NOMO-1 treated with DMSO at 0.1 percent for 48 hours (cell line): ENCODE measurements at regions not wholly inside any gene's neighbourhood (a gene's known extent, or its start where the extent isn't known, plus 50 kb on each side); places are given as distances from the start of the nearest gene placed in this dataset.
A peak's percentile ranks its signal among the peaks of the same experiment; 100 is the strongest.
"Not testable (repeated sequence)": the region's sequence is repeated elsewhere in the genome, so short reads cannot be mapped to it uniquely, and the experiment has no call there.

ENCODE experiments used
- DNase-seq: peaks from one replicate; lab custom pipeline; 2025; ENCODE audit not compliant: unreplicated experiment; lab: John Stamatoyannopoulos, UW

DNA sequence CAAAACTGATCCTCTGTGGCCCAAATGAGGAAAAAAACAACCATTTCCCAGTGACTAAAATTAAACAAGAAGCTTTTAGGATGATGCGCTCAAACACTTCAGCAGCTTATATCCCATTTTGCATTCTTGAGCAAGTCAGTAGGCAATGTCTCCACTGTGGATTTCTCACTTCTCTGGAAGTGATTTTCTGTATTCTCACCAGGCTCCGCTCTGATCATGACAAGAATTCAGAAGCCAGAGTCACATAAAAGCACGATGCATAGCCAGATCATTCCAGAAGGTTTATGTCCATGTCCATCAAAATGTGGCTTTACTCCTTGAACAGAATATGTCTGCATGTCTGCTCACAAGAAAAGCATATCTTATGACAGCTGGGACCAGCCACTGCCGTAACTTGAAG, 481.4 kb downstream of the ADRA2A start:
- no peak for DNase-seq

DNA sequence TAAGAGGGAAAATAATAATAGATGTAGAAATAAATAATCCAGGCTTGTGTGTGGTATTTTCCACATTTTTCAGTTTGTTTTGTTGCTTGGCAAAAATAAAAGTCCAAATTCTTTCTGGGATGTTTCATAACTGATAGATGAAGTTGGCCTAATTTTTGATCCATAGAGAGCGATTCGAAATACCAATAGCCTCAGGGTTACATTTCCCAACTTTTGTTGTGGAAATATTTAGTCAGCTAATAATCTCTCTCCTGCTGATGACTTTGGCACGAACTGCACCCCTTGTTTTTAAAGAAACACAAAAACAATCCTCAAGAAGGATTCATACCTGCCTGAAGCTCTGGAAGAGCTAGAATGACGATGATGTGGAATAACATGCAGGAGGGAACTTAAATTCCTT, 483.2 kb downstream of the ADRA2A start:
- no peak for DNase-seq

DNA sequence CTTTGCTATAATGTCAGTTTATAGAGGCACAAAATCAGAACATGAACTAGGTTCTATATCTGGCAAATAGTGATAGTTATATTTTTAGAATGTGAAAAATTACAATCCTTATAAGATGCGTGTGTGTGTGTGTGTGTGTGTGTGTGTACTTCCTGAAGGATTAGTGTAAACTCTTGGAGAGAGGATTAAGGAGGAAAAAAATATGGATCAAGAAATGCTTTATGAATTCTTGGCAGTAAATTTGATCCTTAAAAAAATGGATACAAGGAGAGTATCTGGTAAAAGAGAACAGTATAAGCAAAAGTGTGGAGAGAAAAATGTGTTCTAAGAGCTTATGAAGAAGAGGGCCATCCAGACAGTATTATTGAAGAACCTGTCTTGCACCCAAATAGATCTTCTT, 484.3 kb downstream of the ADRA2A start:
- no peak for DNase-seq

- no peak for DNase-seq
These were observed 488.7 kb downstream of the ADRA2A start for GRCh38 chr10:111565542-111565941.

GRCh38 chr10:111578076-111578475, 501.2 kb downstream of the ADRA2A start:
- no peak for DNase-seq

GRCh38 chr10:111579473-111579872, 502.6 kb downstream of the ADRA2A start:
- DNase-seq = no peak

DNA sequence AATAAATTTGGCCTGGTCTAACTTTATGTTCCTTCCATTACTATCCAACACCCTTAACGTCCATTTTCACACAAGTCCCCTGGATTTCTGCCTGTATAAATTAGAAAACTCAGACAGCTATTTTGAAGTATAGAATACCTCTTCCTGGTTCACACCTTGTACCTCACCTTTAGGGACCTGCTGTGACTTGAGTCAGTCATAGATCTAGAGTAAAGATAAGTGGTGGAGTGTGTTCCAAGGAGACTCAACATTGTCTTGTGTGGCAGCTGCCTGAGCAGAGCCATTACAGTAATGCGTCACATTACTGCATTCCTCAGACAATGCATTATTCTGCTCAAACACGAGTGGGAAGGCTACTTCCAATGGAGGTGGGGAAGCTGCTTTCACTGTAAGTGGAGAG, 513.9 kb downstream of the ADRA2A start:
- DNase-seq = no peak

- no peak for DNase-seq
These were observed 516.7 kb downstream of the ADRA2A start for GRCh38 chr10:111593578-111593977.

- DNase-seq = no peak
These were observed 518.3 kb downstream of the ADRA2A start for GRCh38 chr10:111595173-111595572.

DNA sequence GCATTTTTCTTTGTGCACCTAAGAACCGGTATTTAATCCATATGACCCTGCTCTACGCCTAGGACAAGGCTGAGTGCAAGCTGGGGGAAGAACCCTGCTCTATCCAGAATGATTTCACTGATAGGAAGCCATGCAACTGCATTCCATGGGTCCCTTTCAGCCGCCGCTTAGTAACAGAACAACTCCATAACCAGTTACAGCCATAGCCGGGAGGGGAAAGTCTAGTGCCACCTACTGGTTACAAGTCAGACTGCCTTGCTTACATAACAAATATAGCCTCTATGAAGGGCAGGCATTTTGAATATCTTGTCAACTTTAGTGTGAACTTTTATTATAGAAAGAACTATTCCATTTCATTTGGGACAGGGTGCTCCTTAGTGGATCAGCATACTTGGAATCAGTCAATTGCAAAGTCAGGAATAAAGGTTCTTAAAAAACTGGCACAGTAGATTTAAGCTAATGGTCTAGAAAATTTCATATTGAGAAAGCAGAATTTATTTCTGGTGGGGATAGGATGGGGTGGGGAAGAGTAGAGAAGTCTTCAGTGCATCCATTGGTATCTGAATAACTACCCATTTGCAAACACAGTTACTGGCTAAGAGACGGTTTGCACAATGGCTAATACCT, 521.7 kb downstream of the ADRA2A start:
- peak; percentile 49 for DNase-seq

DNA sequence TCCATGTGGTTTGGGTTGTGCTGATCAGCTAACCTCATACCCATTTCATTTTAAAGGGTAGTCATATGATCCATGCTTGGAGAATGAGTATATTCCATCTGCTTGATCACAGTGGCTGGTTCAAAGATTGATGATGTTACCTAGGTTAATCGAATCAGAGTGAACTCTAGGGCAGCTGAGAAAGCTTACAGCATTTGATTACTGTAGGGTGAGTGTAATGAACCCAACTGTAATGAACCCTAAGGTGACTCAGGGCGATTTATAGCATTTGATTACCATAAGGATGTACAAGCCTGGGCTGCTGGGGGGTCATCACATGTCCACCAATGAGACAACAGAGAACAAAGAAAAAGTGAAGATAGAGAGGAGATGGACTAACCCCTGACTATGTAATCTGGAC, 523.1 kb downstream of the ADRA2A start:
- no peak for DNase-seq

DNA sequence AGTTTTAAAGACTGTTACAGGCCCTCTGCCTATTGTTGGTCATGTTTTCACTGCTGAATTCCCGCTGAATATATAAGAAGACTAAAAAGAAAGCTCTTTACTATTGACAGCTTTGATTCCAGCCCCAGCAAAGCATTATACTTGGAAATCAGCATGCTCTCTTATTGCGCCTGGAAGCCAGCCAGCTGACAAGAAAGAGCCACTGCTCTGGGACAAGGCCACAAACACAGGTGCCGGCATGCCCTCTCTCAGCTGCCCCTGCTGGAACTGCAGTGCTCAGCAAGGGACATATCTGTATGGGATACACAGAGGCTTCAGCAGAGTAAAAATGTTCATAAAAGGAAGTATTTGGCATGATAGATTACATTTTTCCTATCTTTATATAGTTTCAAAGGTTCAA, 523.9 kb downstream of the ADRA2A start:
- no peak for DNase-seq

DNA sequence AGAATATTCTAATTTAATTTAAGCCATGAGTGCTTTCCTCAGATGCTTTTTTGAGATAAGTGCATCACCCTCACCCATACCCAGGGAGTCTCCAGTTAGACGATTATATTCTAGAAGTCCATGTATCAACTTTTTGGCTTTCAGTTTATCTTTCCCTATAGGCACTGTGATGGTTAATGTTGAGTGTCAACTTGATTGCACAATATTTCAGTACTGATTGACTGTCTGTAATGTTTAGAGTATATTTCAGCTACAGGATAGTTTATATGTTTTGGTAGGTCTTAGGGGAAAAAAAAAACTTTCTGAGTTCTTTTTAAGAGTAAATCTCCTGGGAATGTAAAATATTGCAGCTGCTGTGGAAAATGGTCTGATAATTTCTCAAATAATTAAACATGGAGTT, 535.4 kb downstream of the ADRA2A start:
- no peak for DNase-seq

DNA sequence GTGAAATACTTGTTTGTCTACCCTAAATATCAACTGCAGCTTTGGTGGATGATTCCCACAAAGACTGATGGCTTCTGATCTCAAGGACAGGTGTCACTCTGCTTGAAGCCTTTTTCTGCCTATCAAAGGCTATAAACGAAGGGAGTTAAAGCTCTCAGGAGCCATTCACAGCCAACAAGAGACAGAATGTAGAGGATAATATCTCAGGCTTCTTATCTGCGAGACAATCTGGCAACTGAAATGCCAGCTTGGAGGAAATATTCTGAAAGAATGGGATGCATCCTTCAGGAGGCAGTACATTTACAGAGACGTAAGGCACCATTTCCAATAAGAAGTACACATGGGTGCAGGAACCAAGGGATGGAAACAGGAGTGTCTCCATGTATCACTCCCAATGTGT, 549.4 kb downstream of the GPAM start:
- DNase-seq = no peak

DNA sequence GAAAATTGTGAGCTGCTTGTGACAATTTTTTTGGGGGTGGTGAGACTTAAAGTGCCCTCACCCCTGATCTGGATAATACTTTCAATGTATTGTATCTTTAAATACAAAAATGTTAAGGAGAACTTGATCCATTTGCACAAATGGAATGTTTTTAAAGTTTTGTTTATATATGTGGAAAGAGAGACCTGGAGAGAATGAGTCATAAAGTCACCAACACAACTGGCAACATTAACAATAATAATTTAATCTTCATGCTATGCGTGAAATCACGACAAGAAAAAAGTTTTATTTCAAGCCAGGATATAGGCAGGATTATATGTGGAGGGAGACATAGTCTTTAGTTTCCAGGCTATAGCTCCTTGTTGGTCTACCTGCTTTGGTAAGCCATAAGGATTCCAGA, 537.5 kb downstream of the GPAM start:
- no peak for DNase-seq

DNA sequence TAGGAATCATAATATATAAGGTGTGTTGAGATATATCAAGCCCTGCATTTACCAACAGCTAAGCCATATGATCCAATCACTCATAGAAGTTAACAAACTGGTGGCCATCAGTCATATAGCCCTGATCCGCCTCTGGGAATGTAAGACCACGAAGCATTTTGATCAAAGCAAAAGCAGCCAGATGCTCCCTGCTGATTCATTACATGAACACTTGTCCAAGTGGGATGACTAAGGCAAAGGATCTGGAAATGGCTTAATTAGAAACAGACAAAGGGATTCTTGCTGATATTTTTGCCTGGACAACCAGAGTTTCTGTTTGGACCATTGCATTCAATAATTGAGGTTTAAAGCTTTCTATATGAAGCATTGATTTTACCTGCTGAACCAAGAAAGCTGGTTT, 535.5 kb downstream of the GPAM start:
- DNase-seq = no peak

- DNase-seq = not testable (repeated sequence)
These were observed 534.5 kb downstream of the GPAM start for GRCh38 chr10:111649080-111649479.

- DNase-seq = no peak
These were observed 533.5 kb downstream of the GPAM start for GRCh38 chr10:111650088-111650487.

GRCh38 chr10:111656066-111656465, 527.5 kb downstream of the GPAM start:
- DNase-seq = no peak

DNA sequence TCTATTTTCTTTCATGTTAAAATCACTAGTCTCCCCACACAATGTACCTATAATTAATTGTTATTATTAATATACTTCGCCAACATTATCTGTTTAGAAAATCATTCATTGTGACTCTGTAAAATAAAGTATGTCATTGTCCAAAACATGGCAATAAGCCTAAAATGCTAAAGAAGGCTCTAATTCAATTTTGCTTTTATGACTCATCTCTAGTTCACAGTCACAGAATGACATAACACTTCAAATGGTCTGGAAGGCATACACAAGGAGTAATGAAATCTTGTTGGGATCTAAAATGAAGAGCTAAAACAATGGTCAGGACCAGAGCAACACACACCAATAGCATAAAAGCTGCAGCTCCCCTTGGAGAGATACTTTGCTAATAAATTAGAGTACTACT, 505.8 kb downstream of the GPAM start:
- no peak for DNase-seq

GRCh38 chr10:111686796-111687195, 496.8 kb downstream of the GPAM start:
- no peak for DNase-seq

GRCh38 chr10:111698711-111699110, 484.9 kb downstream of the GPAM start:
- no peak for DNase-seq

- no peak for DNase-seq
These were observed 479.6 kb downstream of the GPAM start for GRCh38 chr10:111703986-111704385.

- no peak for DNase-seq
These were observed 478.5 kb downstream of the GPAM start for GRCh38 chr10:111705021-111705420.
